AG20443 (cell line): ENCODE measurements at regions not wholly inside any gene's neighbourhood (a gene's known extent, or its start where the extent isn't known, plus 50 kb on each side); places are given as distances from the start of the nearest gene placed in this dataset.
"Not testable (repeated sequence)": the region's sequence is repeated elsewhere in the genome, so short reads cannot be mapped to it uniquely, and the experiment has no call there.

Source experiments
- DNase-seq: peaks from one replicate; pipeline ENCODE4 v3.0.0; 2012; ENCODE audit warnings: low spot score, mixed read lengths

DNA sequence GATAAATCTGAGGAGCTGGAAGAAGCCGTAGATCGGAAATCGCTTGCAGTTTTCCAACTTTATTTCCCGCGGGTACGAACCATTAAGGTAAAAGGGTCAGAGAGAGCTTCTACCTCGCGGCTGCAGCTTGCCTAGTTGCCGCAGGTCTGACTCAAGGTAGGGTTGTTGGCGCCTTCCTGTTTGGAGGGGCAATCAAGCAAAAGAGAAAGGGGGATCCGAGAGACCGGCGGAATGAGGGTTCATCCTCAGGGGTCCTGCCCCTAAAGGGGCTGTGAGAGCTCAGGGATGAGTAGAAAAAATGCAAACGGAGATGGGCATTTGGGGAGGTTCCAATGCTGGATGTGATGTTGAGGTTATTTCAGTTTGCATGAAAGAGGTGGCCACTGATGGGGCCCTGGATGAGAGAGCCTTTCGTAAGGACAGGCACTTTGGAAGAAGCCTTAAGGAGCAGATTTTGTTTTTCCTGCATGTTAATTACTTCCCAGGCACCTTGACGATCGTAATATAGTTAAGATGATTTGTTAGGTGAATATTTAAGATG is 265.4 kb downstream of the CGGBP1 start:
- DNase-seq: no peak

DNA sequence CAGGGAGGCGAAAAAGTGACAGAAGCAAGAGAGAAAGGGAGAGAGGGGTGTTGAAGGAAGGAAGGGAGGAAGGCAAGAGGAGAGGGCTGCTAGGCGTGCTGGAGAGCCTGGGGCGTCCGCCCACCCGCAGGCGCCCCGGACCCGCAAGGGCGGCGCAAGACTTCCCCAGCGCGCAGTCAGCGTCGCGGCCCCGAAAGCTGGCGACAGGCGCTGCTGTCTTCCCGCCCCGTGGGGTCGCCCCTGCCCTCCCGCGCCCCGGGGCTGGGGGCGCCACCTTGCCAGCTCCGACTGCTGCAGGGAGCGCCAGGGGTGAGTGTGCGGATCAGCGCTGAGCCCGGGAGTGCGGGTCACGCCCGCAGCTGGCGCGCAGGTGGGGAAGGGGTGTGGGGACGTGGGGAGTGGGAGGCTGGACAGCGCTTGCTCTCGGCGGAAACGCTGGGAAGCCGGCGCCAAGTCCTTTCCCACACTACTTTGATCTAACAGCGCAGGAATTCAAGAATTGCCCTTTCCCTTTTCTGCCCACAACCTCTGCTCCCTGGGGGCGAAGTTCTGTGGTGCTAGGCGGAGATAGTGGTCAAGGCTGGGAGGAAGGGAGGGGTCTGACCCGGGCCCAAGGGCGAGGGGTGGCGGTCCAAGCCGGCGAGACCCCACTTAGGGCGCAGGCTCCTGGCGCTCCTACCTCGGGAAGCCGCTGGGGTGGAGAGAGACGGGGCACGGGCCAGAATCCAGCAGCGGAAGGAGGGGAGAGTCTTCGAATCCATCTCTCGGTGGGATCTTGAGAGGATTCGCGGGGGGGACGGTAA is 266.1 kb downstream of the CGGBP1 start, which contains the start of gene HTR1F:
Gene HTR1F (plus strand): TSS at position 173 of the 803 bp plus-strand sequence.
- DNase-seq: peak; percentile 25

DNA sequence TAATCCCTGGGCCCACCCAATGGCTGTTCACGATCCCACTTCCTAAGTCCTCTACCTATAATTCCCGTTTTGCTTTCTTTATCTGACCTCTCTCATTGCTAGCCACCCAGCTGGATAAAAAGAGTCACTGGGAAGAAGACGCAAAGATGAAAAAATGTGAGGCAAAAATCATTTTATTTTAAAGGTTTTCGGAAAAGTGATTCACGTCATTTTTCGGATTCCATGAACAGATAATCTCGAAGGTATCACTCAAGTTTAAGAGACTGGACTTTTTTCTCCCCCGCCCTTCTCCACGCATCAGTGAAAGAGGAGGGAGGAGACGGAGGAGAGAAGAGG is 266.6 kb downstream of the CGGBP1 start:
- DNase-seq: no peak

DNA sequence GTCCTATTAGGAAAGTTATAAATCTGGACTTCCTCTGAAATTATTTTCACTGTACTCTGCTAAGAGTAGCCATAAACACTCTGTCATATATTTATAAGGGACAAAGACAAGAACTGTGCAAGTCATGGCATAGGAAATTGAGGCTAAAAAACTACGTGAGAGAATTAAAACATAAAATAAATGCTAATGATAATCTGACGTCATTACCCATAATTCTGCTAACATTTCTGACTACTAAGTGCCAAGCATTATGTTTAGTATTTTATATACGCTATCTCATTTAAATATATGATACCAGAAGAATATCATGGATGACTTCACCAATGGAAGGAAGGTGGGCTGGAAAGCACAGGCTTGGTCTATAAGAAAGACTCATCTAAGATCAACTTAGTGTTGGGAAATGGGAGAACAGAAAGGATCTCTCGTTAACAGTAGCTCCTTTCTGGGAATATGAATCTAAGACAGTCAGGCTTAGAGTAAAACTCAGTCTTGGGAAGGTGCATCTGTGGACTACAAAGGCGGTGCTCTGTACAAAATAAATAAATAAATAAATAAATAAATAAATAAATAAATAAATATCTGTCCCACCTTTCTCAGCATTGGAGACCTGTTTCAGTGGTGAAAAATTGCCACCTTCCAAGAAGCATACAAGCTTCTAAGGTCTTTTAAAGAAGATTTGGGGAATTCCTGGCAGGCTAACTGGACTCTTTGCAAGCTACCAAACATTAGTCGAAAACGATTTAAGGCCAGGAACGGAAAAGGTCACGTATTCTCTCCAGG is 267.4 kb downstream of the CGGBP1 start:
- no peak for DNase-seq

DNA sequence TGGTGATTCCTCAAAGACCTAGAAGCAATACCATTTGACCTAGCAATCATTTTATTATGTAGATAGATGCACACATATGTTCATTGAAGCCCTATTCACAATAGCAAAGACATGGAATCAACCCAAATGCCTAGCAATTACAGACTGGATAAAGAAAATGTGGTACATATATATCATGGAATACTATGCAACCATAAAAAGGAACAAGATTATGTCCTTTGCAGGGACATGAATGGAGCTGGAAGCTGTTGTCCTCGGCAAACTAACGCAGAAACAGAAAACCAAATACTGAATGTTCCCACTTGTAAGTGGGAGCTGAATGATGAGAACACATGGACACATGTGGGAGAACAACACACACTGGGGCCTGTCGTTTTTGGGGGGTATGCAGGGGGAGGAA is 269.8 kb downstream of the CGGBP1 start:
- not testable (repeated sequence) for DNase-seq

DNA sequence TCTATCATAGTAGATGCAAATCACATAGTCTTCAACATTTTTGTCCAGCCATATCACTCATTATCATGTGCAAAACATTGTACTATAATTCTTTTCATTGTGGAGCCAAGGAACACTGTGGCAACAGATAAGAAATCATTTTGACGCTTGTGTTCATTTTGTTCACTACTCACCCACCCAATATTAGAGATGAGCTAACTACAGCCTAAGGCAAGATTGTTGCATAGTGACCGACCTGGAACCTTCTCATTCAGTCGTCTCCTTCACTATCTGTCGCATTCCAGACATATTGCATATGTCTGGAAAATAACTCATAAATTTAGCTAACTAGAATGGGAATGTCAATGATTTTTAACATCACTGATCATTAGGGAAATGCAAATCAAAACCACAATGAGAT is 270.3 kb downstream of the CGGBP1 start:
- DNase-seq: no peak

DNA sequence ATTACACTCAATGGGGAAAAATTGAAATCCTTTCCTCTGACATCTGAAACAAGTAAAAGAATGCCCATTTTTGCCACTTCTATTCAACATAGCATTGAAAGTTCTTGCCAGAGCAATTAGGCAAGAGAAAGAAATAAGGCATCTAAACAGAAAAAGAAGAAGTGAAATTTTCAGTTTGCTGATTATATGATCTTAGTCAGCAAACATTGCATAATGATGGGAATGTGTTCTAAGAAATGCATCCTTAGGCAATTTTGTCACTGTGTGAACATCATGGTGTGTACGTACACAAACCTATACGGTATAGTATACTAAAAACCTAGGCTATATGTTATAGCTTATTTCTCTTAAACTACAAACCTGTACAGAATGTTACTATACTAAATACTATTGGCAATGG is 278.0 kb downstream of the CGGBP1 start:
- no peak for DNase-seq

DNA sequence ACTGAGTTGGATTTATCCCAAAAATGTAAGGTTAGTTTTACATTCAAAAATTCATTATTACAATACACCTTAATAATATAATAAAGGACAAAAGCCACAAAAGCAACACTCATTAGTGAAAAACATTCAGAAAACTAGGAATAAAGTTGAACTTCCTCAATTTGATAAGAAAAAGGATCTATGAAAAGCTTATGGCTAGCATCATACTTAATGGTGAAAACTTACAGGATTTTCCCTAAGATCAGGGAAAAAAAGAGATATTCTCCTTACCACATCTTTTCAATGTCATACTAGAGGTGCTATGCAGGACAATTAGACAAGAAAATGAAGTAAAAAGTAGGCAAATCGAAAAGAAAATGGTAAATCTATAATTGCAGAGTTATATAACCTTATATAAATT is 279.9 kb downstream of the CGGBP1 start:
- DNase-seq: no peak

DNA sequence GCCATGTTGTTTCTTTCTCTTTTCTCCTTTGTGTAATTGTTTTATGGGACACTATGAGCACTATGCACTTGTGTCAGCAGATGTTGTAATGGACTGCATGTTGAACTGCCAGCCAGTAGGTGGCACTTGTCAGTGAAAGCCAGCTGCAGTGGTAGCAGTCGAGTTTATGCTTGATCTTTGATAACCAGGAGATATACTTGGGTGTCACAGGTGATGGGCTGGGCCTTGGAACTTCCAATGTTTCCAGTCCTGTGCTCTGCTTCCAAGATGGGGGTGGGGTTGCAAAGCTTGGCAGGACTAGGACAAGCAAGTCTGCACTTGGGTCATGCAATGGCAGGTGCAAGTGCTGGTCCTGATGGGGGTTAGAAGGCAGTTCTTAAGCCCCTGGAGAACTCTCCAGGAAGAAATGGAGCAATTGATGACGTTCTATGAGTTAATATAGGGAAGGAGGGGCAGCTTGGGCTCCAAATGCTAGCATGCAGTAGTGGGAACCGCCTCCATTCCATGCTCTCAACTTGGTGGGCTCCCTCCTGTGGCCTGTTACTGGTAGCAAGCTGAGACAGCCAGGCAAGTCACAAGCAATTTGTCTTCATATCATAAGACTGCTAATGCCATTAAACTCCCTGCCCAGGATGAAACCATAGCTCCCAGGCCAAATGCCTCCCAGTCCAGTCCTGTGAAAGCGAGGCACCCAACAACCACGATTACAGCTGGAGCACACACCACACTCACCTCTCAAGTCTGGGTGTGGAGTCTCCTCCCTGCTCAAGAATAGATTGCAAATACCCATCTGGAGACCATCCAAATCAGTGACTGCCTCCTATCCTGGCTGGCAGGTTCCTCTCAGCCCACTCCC is 287.2 kb downstream of the CGGBP1 start:
- DNase-seq: peak; percentile 52

DNA sequence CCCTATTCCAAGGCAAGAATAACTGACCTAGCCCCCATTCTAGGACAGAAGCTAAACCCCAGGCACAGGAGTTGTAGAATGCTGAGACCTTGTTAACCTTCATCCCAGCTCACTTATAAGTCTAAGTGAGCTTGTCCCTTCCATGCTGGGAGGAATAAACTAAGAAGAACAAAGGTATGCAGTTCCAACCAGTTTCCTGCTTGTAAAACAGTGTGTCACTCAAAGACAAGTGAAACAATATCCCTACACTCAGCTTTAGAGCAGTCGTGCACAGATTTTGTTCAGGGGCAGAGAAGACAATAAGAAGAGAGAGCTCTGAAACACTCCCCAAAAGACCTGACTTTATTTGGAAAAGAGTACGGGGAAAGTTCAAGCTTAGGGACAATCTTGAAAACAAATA is 292.1 kb downstream of the CGGBP1 start:
- no peak for DNase-seq

DNA sequence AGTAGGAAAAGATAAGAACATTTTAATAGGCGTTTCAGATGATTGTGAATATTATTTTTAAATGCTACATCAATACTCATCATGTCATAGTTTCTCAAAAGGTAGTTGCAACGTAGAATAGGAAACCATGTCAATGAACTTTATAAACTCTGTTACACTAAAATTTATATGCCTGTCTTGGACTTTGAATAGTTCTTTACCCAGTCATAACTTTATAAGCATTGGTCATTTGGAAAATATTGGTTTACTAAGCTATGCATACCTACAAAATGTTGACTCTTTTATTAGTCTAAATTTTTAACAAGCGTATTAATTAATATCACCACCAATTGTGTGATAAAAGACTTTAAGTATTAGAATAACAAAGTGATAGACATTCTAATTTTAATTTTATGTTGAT is 293.5 kb downstream of the CGGBP1 start:
- no peak for DNase-seq

DNA sequence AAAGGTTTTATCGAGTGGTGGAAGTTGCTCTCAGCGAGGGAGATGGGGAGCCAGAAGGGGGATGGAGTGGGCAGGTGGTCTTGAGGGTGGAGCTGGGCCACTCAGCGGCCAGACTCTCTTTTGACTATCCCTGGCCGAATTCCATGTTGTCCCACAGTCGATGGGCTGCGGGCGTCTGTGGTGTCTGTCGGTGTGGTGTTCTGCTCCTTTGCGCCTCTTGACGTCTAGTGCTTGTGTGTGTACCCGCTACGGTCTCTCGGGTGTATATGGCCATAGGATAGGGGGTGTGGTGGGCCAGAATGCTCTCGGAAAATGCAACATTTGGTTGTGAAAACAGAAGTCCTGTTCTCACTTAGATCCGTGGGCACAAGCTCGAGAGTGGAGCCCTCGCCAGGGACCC is 297.0 kb downstream of the CGGBP1 start:
- DNase-seq: no peak

DNA sequence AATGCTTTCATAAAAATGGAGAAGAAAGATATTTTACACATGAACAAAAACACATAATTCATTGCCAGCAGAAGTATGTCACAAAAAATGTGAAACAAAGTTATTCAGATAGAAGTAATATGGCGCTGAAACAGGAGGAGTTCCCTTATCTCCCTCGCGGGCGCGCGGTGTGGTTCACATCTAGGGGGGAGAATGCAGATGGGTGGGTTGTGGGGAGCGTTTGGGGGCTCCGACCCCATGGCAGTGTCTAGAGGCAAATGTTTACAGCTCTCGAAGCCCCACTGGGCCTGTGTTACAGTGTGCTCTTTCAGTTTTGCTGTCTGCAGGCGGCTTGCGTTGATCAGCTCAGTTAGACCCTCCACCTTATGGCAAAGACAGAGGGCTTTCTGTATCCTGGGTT is 297.5 kb downstream of the CGGBP1 start:
- DNase-seq: no peak

DNA sequence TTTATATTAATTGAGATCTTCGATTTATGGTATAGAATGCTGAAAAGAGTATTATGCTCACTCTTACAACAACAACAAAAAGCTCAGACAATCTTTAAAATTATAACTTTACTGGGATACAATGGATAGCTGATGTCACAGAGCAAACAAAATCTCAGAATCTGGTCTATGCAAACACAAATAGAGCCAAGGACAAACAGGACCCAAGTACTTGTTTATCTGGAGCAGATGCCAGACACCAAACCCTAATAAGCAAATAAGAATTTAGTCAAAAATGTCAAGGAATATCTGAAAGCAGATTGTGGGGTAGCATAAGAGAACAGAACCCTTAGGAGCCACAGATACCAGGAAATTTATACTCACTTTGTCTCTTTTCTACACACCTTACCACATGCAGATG is 302.2 kb downstream of the CGGBP1 start:
- DNase-seq: no peak

DNA sequence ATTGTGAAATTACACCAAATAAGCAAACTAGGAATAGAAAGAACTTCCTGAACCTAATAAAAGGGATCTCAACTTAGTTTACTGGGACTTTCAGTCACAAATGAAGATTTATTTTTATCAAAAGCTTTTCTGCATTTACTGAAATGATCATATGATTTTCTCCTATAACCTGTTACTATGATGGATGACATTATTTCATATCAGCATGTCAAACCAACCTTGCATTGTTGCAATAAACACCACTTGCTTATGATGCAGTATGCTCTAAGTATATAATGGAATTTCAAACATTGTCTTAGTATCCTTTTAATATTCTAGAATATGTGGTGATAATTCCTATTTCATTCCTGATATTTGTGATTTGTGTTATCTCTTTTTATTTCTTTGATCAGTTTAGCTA is 303.0 kb downstream of the CGGBP1 start:
- DNase-seq: no peak

DNA sequence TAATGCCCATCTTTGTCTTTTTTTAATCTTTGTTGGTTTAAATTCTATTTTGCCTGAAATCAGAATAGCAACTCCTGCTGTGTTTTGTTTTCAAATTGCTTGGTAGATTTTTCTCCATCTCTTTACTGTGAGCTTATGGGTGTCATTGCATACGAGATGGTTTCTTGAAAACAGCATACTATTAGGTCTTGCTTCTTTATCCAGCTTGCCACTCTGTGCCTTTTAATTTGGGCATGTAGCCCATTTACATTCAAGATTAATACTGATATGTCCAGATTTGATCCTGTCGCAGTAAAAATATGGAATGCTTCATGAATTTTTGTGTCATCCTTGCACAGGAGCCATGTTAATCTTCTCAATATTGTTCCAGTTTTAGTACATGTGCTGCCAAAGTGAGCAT is 316.6 kb downstream of the CGGBP1 start:
- no peak for DNase-seq

DNA sequence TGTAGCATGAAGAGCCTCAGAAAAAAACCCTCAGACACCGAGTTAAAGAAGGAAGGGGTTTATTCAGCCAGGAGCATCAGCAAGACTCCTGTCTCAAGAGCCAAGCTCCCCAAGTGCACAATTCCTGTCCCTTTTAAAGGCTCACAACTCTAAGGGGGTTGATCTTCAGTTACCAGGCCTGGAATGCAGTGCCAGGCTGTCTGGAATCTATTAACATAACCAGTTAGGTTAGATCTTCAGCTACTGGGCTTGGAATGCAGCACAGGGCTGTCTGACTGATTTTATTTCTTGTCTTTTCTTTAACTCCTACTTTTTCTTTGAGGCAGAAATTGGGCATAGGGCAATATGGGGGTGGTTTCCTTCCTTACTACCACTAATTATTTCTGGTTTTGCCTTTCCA is 317.9 kb downstream of the CGGBP1 start:
- DNase-seq: not testable (repeated sequence)

DNA sequence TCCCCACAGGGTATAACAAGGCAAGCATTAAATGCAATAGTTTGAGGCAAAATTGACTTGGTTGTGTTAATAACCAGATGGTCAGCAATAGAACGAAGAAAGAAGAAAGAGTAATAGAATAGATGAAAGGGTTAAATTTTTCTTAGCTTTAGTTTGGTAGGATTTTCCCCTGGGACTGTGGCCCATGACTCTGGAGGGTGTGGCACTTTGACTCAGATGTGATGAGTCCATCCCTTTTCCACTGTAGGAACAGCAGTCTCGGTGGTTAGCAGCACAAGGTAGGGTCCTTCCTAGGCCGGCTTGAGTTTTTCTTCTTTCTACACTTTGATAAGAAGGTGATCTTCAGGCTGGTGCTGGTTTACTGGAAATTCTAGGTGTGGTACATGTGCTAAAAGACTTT is 321.0 kb downstream of the CGGBP1 start:
- not testable (repeated sequence) for DNase-seq

DNA sequence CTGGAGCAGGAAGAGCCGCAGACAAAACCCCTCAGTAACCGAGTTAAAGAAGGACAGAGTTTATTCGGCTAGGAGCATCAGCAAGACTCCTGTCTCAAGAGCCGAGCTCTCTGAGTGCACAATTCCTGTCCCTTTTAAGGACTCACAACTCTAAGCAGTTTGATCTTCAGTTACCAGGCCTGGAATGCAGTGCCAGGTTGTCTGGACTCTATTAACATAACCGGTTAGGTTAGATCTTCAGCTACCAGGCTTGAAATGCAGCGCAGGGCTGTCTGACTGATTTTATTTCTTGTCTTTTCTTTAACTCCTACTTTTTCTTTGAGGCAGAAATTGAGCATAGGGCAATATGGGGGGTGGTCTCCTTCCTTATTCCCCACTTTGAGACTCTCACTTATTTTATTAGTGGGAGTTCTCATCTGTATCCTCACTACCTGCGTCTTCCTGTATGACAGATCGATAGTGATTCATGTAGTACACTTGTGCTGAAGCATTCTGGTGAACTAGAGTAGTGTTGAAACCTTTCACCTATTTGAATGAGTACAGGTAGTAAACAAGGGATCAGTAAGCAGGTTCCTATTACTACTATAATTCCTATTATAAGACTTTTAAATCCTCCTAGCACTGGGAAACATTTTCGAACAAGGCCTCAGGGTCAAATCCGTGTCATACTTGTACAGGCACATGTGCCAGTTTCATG is 325.0 kb downstream of the CGGBP1 start:
- DNase-seq: no peak

DNA sequence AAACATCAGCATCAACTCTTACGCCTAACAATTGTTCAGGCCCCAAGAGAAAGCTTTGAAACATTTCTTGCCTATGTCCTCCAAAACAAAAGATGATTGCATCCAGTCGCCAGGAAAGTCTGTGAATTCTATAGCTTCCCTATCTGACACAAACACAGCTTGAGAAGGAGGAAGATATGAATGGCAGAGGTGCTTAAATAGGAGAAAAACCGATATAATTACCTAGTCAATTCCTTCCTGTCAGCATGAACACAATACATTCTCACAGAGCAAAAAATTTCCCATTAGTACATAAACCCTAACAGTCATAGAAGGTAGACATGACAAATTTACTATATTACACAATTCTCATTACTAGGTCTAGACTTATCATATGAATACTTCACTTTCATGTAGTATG is 326.5 kb downstream of the CGGBP1 start:
- DNase-seq: no peak

DNA sequence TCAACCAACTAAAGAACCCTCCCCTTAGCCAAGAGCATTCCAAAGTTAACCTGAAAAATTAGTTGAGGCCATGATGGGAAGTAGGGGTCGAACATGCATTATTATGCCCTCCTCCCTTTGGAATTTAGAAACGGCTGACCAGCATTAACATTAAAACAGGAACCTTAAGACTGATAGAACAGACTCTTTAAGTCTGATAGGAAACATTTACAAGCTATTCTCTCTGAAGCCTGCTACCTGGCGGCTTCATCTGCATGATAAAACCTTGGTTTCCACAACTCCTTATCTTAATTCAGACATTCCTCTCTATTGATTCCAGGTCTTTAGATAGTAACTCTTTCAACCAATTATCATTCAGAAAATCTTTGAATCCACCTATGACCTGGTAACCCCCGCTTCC is 331.0 kb downstream of the CGGBP1 start:
- DNase-seq: no peak

DNA sequence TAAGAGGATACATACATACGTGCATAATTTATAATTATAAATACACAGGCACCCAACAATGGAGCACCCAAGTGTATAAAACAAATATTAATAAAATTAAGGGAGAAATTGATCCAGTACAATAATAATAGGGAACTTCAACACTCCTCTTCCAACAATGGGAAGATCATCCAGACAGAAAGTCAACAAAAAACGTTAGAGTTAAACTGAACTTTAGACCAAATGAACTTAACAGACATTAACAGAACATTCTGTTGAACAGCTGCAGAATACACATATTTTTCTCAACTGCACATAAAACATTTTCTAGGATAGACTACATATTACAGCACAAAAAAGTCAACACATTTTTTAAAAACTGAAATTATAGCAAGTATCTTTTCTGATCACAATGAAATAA is 339.7 kb downstream of the CGGBP1 start:
- no peak for DNase-seq
